Neural cell (in vitro differentiated cells): ENCODE measurements at regions not wholly inside any gene's neighbourhood (a gene's known extent, or its start where the extent isn't known, plus 50 kb on each side); places are given as distances from the start of the nearest gene placed in this dataset.

Source experiments
- H2AFZ ChIP-seq: fragments of 200-600, 300-800 bp; sonication (generic), shearing (Covaris generic); 2 replicates; pipeline ENCODE4 v1.6.0; 2014; ENCODE audit warnings: low read depth, mild to moderate bottlenecking, antibody characterized with exemption, low read length, moderate library complexity
- H3F3A ChIP-seq: fragments of 200-600 bp; shearing (Covaris generic); 2 replicates; pipeline ENCODE4 v1.6.1; 2016; ENCODE audit warnings: mild to moderate bottlenecking, moderate library complexity, mixed read lengths, antibody characterized with exemption, low read length; ENCODE audit not compliant: insufficient read depth, poor library complexity, severe bottlenecking
- H3K27ac ChIP-seq: fragments of 200-600, 300-800 bp; sonication (generic), shearing (Covaris generic); 2 replicates; pipeline ENCODE4 v1.5.1; 2014; ENCODE audit warnings: mild to moderate bottlenecking, low read length, moderate library complexity
- H3K27me3 ChIP-seq: fragments of 300-800, 200-600 bp; sonication (generic), shearing (Covaris generic); 2 replicates; pipeline ENCODE4 v1.6.0; 2014; ENCODE audit warnings: mild to moderate bottlenecking, low read depth, low read length, moderate library complexity; ENCODE audit not compliant: insufficient read depth
- H3K36me3 ChIP-seq: fragments of 300-800, 200-600 bp; sonication (generic), shearing (Covaris generic); 2 replicates; pipeline ENCODE4 v1.5.1; 2014; ENCODE audit warnings: mild to moderate bottlenecking, antibody characterized with exemption, low read length, moderate library complexity; ENCODE audit not compliant: insufficient read depth
- H3K4me2 ChIP-seq: fragments of 300-800, 200-600 bp; sonication (generic), shearing (Covaris generic); 2 replicates; pipeline ENCODE4 v1.6.0; 2014; ENCODE audit warnings: mild to moderate bottlenecking, low read length
- H3K4me3 ChIP-seq: fragments of 300-800, 200-600 bp; sonication (generic), shearing (Covaris generic); 2 replicates; pipeline ENCODE4 v1.5.1; 2014; ENCODE audit warnings: mild to moderate bottlenecking, low read length, moderate library complexity
- H3K79me2 ChIP-seq: fragments of 200-600 bp; shearing (Covaris generic); replicated peaks from 2 replicates; pipeline ENCODE4 v1.6.0; 2014; ENCODE audit warnings: mild to moderate bottlenecking, low read length, moderate library complexity; ENCODE audit not compliant: insufficient read depth
- H3K9ac ChIP-seq: fragments of 300-800, 200-600 bp; sonication (generic), shearing (Covaris generic); 2 replicates; pipeline ENCODE4 v1.6.1; 2016; ENCODE audit warnings: mild to moderate bottlenecking, low read length, mixed read lengths
- H3K9me2 ChIP-seq: fragments of 200-600 bp; shearing (Covaris generic); 2 replicates; pipeline ENCODE4 v1.6.1; 2016; ENCODE audit warnings: mild to moderate bottlenecking, low read length, mixed read lengths; ENCODE audit not compliant: insufficient read depth
- H3K9me3 ChIP-seq: fragments of 200-600, 300-800 bp; sonication (generic), shearing (Covaris generic); 2 replicates; pipeline ENCODE4 v1.6.1; 2016; ENCODE audit warnings: mild to moderate bottlenecking, mixed run types, low read length, moderate library complexity, mixed read lengths
- H4K20me1 ChIP-seq: fragments of 200-600 bp; shearing (Covaris generic); 2 replicates; pipeline ENCODE4 v1.6.1; 2016; ENCODE audit warnings: mild to moderate bottlenecking, mixed run types; ENCODE audit not compliant: insufficient read depth
- EP300 ChIP-seq: fragments of 450-650 bp; conservative IDR thresholded peaks from 2 replicates; pipeline ENCODE4 v1.6.1; 2014; ENCODE audit warnings: antibody characterized with exemption, mild to moderate bottlenecking, moderate library complexity; ENCODE audit not compliant: poor library complexity, severe bottlenecking
- EZH2 ChIP-seq: fragments of 200-600, 300-800 bp; shearing (Covaris generic), sonication (generic); IDR thresholded peaks from 2 replicates; pipeline ENCODE4 v1.6.1; 2014; ENCODE audit warnings: antibody characterized with exemption, low read length, borderline replicate concordance, mild to moderate bottlenecking; ENCODE audit not compliant: insufficient read depth, poor library complexity, severe bottlenecking
- MXI1 ChIP-seq: fragments of 450-650 bp; conservative IDR thresholded peaks from 2 replicates; pipeline ENCODE4 v1.6.1; 2014; ENCODE audit warnings: antibody characterized with exemption, mild to moderate bottlenecking; ENCODE audit not compliant: poor library complexity, severe bottlenecking
- POLR2AphosphoS5 ChIP-seq: IDR thresholded peaks from 2 replicates; pipeline ENCODE4 v1.6.1; 2012
- RAD21 ChIP-seq: fragments of 450-650 bp; conservative IDR thresholded peaks from 2 replicates; pipeline ENCODE4 v1.6.1; 2014; ENCODE audit warnings: antibody characterized with exemption, mild to moderate bottlenecking, moderate library complexity
- SMC3 ChIP-seq: fragments of 450-650 bp; conservative IDR thresholded peaks from 2 replicates; pipeline ENCODE4 v1.6.1; 2014; ENCODE audit warnings: antibody characterized with exemption, mild to moderate bottlenecking, moderate library complexity; ENCODE audit not compliant: poor library complexity
- TAF1 ChIP-seq: IDR thresholded peaks from 2 replicates; pipeline ENCODE4 v1.6.1; 2012; ENCODE audit warnings: low read depth
- TF ChIP-seq, protein P1 (sequence below): fragments of 450-650 bp; IDR thresholded peaks from 2 replicates; pipeline ENCODE4 v1.5.1; 2014; ENCODE audit warnings: antibody characterized with exemption, mild to moderate bottlenecking, moderate library complexity; ENCODE audit not compliant: poor library complexity, severe bottlenecking
- TF ChIP-seq, protein P2 (sequence below): IDR thresholded peaks from 2 replicates; pipeline ENCODE4 v1.6.1; 2012; ENCODE audit warnings: borderline replicate concordance

DNA sequence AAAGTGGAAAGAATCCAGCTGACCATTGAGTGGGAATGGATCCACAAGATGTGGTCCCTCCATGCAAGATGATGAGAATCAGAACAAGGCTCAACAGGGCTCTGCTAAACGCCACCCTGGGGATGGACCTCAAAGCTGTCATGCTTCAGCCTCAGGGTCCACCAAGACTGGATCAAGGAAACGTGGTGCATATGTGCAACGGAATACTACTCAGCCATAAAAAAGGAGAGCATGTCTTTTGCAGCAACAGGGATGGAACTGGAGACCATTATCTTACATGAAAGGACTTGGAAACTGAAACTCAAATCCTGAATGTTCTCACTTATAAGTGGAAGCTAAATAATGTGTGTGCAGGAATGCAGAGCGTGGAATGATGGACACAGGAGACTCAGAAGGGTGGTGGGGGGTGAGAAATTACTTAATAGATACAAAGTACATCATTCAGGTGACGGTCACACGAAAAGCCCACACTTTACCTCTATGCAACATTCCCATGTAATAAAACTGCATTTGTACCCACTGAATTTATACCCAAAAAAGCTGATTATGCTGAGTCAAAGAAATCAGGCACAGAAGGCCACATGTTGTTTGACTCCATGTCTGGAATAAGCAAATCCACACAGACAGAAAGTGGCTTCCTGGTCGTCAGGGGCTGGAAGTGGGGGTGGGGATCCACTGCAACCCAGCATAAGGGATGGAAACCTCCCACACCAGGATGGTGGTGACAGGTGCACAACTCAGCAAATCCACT is 116.1 kb downstream of the SHANK2 start:
- no peak overlapping the region for H2AFZ ChIP-seq
- no peak overlapping the region for H3K27ac ChIP-seq
- no peak overlapping the region for H3K4me3 ChIP-seq
- H3K9me3 ChIP-seq, result no peaks in the 10 kb centered on the region
- no peaks in the 10 kb centered on the region for H3K36me3 ChIP-seq
- H3F3A ChIP-seq, result no peaks in the 10 kb centered on the region
- no peaks in the 10 kb centered on the region for H3K27me3 ChIP-seq
- H3K9ac ChIP-seq, result no peak overlapping the region
- H3K9me2 ChIP-seq, result no peaks in the 10 kb centered on the region
- no peak overlapping the region for H3K4me2 ChIP-seq
- H4K20me1 ChIP-seq, result no peaks in the 10 kb centered on the region
- TF ChIP-seq, protein P1, sequence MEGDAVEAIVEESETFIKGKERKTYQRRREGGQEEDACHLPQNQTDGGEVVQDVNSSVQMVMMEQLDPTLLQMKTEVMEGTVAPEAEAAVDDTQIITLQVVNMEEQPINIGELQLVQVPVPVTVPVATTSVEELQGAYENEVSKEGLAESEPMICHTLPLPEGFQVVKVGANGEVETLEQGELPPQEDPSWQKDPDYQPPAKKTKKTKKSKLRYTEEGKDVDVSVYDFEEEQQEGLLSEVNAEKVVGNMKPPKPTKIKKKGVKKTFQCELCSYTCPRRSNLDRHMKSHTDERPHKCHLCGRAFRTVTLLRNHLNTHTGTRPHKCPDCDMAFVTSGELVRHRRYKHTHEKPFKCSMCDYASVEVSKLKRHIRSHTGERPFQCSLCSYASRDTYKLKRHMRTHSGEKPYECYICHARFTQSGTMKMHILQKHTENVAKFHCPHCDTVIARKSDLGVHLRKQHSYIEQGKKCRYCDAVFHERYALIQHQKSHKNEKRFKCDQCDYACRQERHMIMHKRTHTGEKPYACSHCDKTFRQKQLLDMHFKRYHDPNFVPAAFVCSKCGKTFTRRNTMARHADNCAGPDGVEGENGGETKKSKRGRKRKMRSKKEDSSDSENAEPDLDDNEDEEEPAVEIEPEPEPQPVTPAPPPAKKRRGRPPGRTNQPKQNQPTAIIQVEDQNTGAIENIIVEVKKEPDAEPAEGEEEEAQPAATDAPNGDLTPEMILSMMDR, result no peak
- TF ChIP-seq POLR2AphosphoS5, result no peak
- TF ChIP-seq MXI1, result no peak
- TF ChIP-seq TAF1, result no peak
- TF ChIP-seq RAD21, result no peak
- TF ChIP-seq SMC3, result no peak
- no peak for TF ChIP-seq EZH2
- TF ChIP-seq, protein P2, sequence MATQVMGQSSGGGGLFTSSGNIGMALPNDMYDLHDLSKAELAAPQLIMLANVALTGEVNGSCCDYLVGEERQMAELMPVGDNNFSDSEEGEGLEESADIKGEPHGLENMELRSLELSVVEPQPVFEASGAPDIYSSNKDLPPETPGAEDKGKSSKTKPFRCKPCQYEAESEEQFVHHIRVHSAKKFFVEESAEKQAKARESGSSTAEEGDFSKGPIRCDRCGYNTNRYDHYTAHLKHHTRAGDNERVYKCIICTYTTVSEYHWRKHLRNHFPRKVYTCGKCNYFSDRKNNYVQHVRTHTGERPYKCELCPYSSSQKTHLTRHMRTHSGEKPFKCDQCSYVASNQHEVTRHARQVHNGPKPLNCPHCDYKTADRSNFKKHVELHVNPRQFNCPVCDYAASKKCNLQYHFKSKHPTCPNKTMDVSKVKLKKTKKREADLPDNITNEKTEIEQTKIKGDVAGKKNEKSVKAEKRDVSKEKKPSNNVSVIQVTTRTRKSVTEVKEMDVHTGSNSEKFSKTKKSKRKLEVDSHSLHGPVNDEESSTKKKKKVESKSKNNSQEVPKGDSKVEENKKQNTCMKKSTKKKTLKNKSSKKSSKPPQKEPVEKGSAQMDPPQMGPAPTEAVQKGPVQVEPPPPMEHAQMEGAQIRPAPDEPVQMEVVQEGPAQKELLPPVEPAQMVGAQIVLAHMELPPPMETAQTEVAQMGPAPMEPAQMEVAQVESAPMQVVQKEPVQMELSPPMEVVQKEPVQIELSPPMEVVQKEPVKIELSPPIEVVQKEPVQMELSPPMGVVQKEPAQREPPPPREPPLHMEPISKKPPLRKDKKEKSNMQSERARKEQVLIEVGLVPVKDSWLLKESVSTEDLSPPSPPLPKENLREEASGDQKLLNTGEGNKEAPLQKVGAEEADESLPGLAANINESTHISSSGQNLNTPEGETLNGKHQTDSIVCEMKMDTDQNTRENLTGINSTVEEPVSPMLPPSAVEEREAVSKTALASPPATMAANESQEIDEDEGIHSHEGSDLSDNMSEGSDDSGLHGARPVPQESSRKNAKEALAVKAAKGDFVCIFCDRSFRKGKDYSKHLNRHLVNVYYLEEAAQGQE, result no peak
- TF ChIP-seq EP300, result no peak
- H3K79me2 ChIP-seq, result no peaks in the 10 kb centered on the region

DNA sequence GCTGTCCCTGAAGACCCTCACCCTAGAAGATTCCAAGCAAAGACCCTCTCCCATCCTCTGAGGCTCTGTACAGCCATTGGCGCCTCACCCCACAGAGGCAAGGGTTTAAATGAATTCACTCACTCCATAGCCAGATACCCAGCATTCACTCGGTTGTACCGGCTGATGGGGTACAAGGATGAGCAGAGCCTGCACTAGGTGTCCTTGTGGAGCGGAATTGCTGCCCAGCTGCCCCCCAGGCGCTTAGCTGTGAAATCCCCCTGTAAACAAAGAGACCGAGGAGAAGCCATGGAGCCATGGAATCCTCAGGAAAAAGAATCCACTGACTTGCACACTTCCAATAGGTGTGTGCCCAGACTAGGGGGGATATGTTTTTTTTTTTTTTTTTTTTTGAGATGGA is 117.3 kb downstream of the SHANK2 start:
- no peaks in the 10 kb centered on the region for H3K27me3 ChIP-seq
- no peaks in the 10 kb centered on the region for H3K9me2 ChIP-seq
- H3K4me2 ChIP-seq, result no peak overlapping the region
- no peaks in the 10 kb centered on the region for H4K20me1 ChIP-seq
- no peaks in the 10 kb centered on the region for H3K36me3 ChIP-seq
- no peaks in the 10 kb centered on the region for H3F3A ChIP-seq
- no peaks in the 10 kb centered on the region for H3K9me3 ChIP-seq
- no peak overlapping the region for H3K9ac ChIP-seq
- no peak overlapping the region for H2AFZ ChIP-seq
- TF ChIP-seq, protein P2, result no peak
- H3K4me3 ChIP-seq, result no peak overlapping the region
- no peak overlapping the region for H3K27ac ChIP-seq
- no peaks in the 10 kb centered on the region for H3K79me2 ChIP-seq
